Adrenal gland (tissue), 5 donors: ENCODE measurements at regions not wholly inside any gene's neighbourhood (a gene's known extent, or its start where the extent isn't known, plus 50 kb on each side); places are given as distances from the start of the nearest gene placed in this dataset.

Experiments used
- CTCF ChIP-seq, 6 experiments: fragments of 450-650 bp in 4 of 6; fragments of 200-600 bp in 2 of 6; sonication (generic) in 1 of 6; IDR thresholded peaks; 1 replicate in 5 of 6; 2 replicates in 1 of 6; pipeline versions ENCODE4 v1.5.1 to v1.8.0; 2016 to 2021; ENCODE audit warnings: antibody characterized with exemption in 6 of 6, mild to moderate bottlenecking in 2 of 6, moderate library complexity in 1 of 6
- POLR2A ChIP-seq, 2 donors: fragments of 450-650 bp; IDR thresholded peaks; one replicate each; pipeline ENCODE4 v1.6.1; 2017; ENCODE audit warnings: antibody characterized with exemption in 2 of 2, mild to moderate bottlenecking in 2 of 2, moderate library complexity in 1 of 2
- donor health status: DM: no; HTN: no; CAD: no.

DNA sequence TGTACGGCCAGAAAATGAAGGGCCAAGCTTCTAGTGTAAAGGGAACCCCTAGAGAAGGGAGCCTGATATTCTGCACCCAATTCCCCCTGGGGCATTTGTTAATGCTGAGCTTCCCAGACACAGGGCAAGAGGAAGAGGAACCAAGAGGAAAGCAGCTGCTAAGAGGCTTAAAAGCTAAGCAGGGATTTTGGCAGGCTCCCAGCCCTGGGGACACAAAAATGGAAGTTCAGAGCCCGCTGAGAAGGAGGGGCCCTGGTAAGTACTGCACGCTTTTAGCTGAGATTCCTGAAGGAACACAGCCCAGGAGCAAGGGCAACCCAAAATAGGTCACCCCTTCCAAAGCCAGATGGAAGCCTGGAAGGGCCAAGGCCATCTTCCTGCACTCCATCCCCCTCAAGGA, 387.3 kb upstream of the MGMT start:
- no peak for TF ChIP-seq POLR2A (IDR thresholded peaks at IDR 0.05)
- TF ChIP-seq CTCF (IDR thresholded peaks at IDR 0.05), result no peak
